DND-41 (cell line): ENCODE measurements at regions not wholly inside any gene's neighbourhood (a gene's known extent, or its start where the extent isn't known, plus 50 kb on each side); places are given as distances from the start of the nearest gene placed in this dataset.

Source experiments
- CTCF ChIP-seq: IDR thresholded peaks from 2 replicates; pipeline ENCODE4 v1.5.1; 2012; ENCODE audit warnings: borderline replicate concordance, low read length, moderate library complexity, mild to moderate bottlenecking; ENCODE audit not compliant: poor library complexity, severe bottlenecking; ENCODE audit errors: extremely low read depth
- EZH2 ChIP-seq: IDR thresholded peaks from 3 replicates; pipeline ENCODE4 v1.6.1; 2012; ENCODE audit warnings: borderline replicate concordance, low read depth, mild to moderate bottlenecking, moderate library complexity, low read length, inconsistent platforms; ENCODE audit not compliant: severe bottlenecking

GRCh38 chr2:128579825-128580224, 261.2 kb upstream of the HS6ST1 start:
- no peak for TF ChIP-seq CTCF
- no peak for TF ChIP-seq EZH2
